ENCODE measurements at regions not wholly inside any gene's neighbourhood (a gene's known extent, or its start where the extent isn't known, plus 50 kb on each side); places are given as distances from the start of the nearest gene placed in this dataset.

- H3K79me1 ChIP-seq (ENCODE audit: low read length): no peaks in the 10 kb centered on the region
- no peaks in the 10 kb centered on the region for H3K27me3 ChIP-seq (ENCODE audit: insufficient read depth, low read length, poor library complexity)
- H3K23ac ChIP-seq (ENCODE audit: low read length): no peak overlapping the region
- H2AK5ac ChIP-seq (ENCODE audit: low read length): no peak overlapping the region
- H3K79me2 ChIP-seq (ENCODE audit: control insufficient read depth, insufficient read depth, low read length): no peaks in the 10 kb centered on the region
- no peak overlapping the region for H3K9ac ChIP-seq (ENCODE audit: low read length)
- H3K4ac ChIP-seq (ENCODE audit: low read depth, low read length): no peak overlapping the region
- no peak overlapping the region for H2BK120ac ChIP-seq (ENCODE audit: low read depth, low read length)
- H3K18ac ChIP-seq (ENCODE audit: low read length): no peak overlapping the region
- no peak overlapping the region for H4K8ac ChIP-seq (ENCODE audit: low read depth, low read length)
- no peaks in the 10 kb centered on the region for H3K36me3 ChIP-seq (ENCODE audit: control insufficient read depth, insufficient read depth, low read length)
- no peak overlapping the region for H2BK5ac ChIP-seq (ENCODE audit: low read length)
- no peak overlapping the region for H3K27ac ChIP-seq (ENCODE audit: low read depth, low read length)
- peak; percentile 16 for DNase-seq
- no peak overlapping the region for H3K4me3 ChIP-seq (ENCODE audit: low read length)
- no peaks in the 10 kb centered on the region for H3K4me1 ChIP-seq (ENCODE audit: control insufficient read depth, low read depth, low read length)
- H2BK15ac ChIP-seq (replicated peaks; ENCODE audit: low read depth): no peak overlapping the region
- H3K4me2 ChIP-seq (ENCODE audit: low read length): no peak overlapping the region
- H3K56ac ChIP-seq (ENCODE audit: low read length): no peak overlapping the region
- no peak overlapping the region for H4K5ac ChIP-seq (ENCODE audit: low read length)
- WGBS (ENCODE audit: extremely low coverage, insufficient coverage, low lambda C conversion rate): no CpG with 5 or more reads among the region's 3 CpGs
Observed at GRCh38 chr6:140062043-140063020, 687.9 kb upstream of the CITED2 start.

- no peak overlapping the region for H3K56ac ChIP-seq (ENCODE audit: low read length)
- DNase-seq: peak; percentile 29
- no peak overlapping the region for H3K27ac ChIP-seq (ENCODE audit: low read depth, low read length)
- H3K9ac ChIP-seq (ENCODE audit: low read length): no peak overlapping the region
- H3K23ac ChIP-seq (ENCODE audit: low read length): no peak overlapping the region
- no peaks in the 10 kb centered on the region for H3K4me1 ChIP-seq (ENCODE audit: control insufficient read depth, low read depth, low read length)
- H2BK15ac ChIP-seq (replicated peaks; ENCODE audit: low read depth): no peak overlapping the region
- no peaks in the 10 kb centered on the region for H3K36me3 ChIP-seq (ENCODE audit: control insufficient read depth, insufficient read depth, low read length)
- H2BK120ac ChIP-seq (ENCODE audit: low read depth, low read length): no peak overlapping the region
- H3K4ac ChIP-seq (ENCODE audit: low read depth, low read length): no peak overlapping the region
- H3K27me3 ChIP-seq (ENCODE audit: insufficient read depth, low read length, poor library complexity): no peaks in the 10 kb centered on the region
- H3K4me3 ChIP-seq (ENCODE audit: low read length): no peak overlapping the region
- no CpG with 5 or more reads among the region's 5 CpGs for WGBS (ENCODE audit: extremely low coverage, insufficient coverage, low lambda C conversion rate)
- H3K18ac ChIP-seq (ENCODE audit: low read length): no peak overlapping the region
- no peaks in the 10 kb centered on the region for H3K79me1 ChIP-seq (ENCODE audit: low read length)
- no peak overlapping the region for H4K5ac ChIP-seq (ENCODE audit: low read length)
- no peak overlapping the region for H2BK5ac ChIP-seq (ENCODE audit: low read length)
- H3K4me2 ChIP-seq (ENCODE audit: low read length): no peak overlapping the region
- H4K8ac ChIP-seq (ENCODE audit: low read depth, low read length): no peak overlapping the region
- no peaks in the 10 kb centered on the region for H3K79me2 ChIP-seq (ENCODE audit: control insufficient read depth, insufficient read depth, low read length)
- no peak overlapping the region for H2AK5ac ChIP-seq (ENCODE audit: low read length)
Observed at GRCh38 chr6:140061110-140062042, 686.9 kb upstream of the CITED2 start.

DNA sequence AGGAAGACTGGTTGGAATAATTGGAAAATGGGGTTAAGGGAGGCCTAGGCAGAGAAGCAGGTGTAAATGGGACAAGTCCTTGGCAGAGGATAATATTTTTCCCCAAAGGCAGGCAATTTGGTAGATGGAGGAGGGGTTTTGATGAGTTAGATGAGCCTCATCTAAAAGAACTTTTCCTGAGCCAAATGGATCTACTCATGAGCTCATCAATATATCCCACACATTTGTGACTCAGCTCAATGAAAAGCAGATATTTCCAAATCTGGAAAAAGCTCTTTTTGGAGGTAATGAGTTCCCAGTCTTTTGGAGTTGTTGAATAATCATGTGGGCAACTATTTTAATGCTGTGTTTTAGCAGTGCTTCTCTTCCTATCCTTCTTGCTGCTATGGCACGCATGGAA is 685.5 kb upstream of the CITED2 start:
- no peak overlapping the region for H2BK15ac ChIP-seq (replicated peaks; ENCODE audit: low read depth)
- WGBS (ENCODE audit: extremely low coverage, insufficient coverage, low lambda C conversion rate): no CpG with 5 or more reads among the region's 1 CpG
- no peak for DNase-seq

DNA sequence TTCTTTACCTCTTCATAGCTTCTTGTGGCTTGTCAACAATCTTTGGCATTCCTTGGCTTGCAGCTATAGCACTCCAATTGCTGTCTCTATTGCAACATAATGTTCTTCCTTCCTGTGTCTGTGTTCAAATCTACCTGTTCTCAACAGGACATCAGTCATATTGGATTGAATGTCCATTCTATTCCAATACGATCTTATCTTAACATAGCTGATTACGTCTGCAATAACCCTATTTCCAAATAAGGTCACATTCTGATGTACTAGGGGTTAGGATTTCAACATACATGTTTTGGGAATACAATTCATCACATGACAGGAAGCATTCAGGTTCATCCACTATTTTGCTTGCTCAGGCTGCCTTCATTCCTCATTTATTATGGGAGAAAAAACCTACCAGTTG is 684.4 kb upstream of the CITED2 start:
- H2BK120ac ChIP-seq (ENCODE audit: low read depth, low read length): no peak overlapping the region
- no peaks in the 10 kb centered on the region for H3K79me2 ChIP-seq (ENCODE audit: control insufficient read depth, insufficient read depth, low read length)
- H3K4ac ChIP-seq (ENCODE audit: low read depth, low read length): no peak overlapping the region
- no peak overlapping the region for H4K8ac ChIP-seq (ENCODE audit: low read depth, low read length)
- no peak overlapping the region for H2BK5ac ChIP-seq (ENCODE audit: low read length)
- no peaks in the 10 kb centered on the region for H3K4me1 ChIP-seq (ENCODE audit: control insufficient read depth, low read depth, low read length)
- no peak overlapping the region for H3K18ac ChIP-seq (ENCODE audit: low read length)
- no peak overlapping the region for H4K5ac ChIP-seq (ENCODE audit: low read length)
- H3K36me3 ChIP-seq (ENCODE audit: control insufficient read depth, insufficient read depth, low read length): no peaks in the 10 kb centered on the region
- H3K4me3 ChIP-seq (ENCODE audit: low read length): no peak overlapping the region
- no peak overlapping the region for H3K23ac ChIP-seq (ENCODE audit: low read length)
- H2AK5ac ChIP-seq (ENCODE audit: low read length): no peak overlapping the region
- no peak overlapping the region for H3K56ac ChIP-seq (ENCODE audit: low read length)
- no peaks in the 10 kb centered on the region for H3K27me3 ChIP-seq (ENCODE audit: insufficient read depth, low read length, poor library complexity)
- no peaks in the 10 kb centered on the region for H3K79me1 ChIP-seq (ENCODE audit: low read length)
- whole genome bisulfite sequencing (ENCODE audit: extremely low coverage, insufficient coverage, low lambda C conversion rate): no CpG with 5 or more reads among the region's 2 CpGs
- no peak overlapping the region for H3K27ac ChIP-seq (ENCODE audit: low read depth, low read length)
- DNase-seq: peak; percentile 15
- H2BK15ac ChIP-seq (replicated peaks; ENCODE audit: low read depth): no peak overlapping the region
- no peak overlapping the region for H3K4me2 ChIP-seq (ENCODE audit: low read length)
- H3K9ac ChIP-seq (ENCODE audit: low read length): no peak overlapping the region

More for the DNA sequence above, 685.5 kb upstream of the CITED2 start:
- no peak overlapping the region for H2AK5ac ChIP-seq (ENCODE audit: low read length)
- H2BK5ac ChIP-seq (ENCODE audit: low read length): no peak overlapping the region
- no peak overlapping the region for H3K27ac ChIP-seq (ENCODE audit: low read depth, low read length)
- H3K79me1 ChIP-seq (ENCODE audit: low read length): no peaks in the 10 kb centered on the region
- no peak overlapping the region for H3K4ac ChIP-seq (ENCODE audit: low read depth, low read length)
- H3K79me2 ChIP-seq (ENCODE audit: control insufficient read depth, insufficient read depth, low read length): no peaks in the 10 kb centered on the region
- H3K23ac ChIP-seq (ENCODE audit: low read length): no peak overlapping the region
- no peak overlapping the region for H3K9ac ChIP-seq (ENCODE audit: low read length)
- H4K8ac ChIP-seq (ENCODE audit: low read depth, low read length): no peak overlapping the region
- no peak overlapping the region for H4K5ac ChIP-seq (ENCODE audit: low read length)
- H3K27me3 ChIP-seq (ENCODE audit: insufficient read depth, low read length, poor library complexity): no peaks in the 10 kb centered on the region
- no peak overlapping the region for H3K4me2 ChIP-seq (ENCODE audit: low read length)
- no peak overlapping the region for H3K4me3 ChIP-seq (ENCODE audit: low read length)
- no peaks in the 10 kb centered on the region for H3K4me1 ChIP-seq (ENCODE audit: control insufficient read depth, low read depth, low read length)
- no peaks in the 10 kb centered on the region for H3K36me3 ChIP-seq (ENCODE audit: control insufficient read depth, insufficient read depth, low read length)
- H2BK120ac ChIP-seq (ENCODE audit: low read depth, low read length): no peak overlapping the region
- no peak overlapping the region for H3K18ac ChIP-seq (ENCODE audit: low read length)
- no peak overlapping the region for H3K56ac ChIP-seq (ENCODE audit: low read length)

GRCh38 chr6:140052736-140053729 is 678.6 kb upstream of the CITED2 start:
- Histone ChIP-seq H3K18ac (ENCODE audit: low read length) (no peak overlapping the region), H3K9ac (ENCODE audit: low read length) (no peak overlapping the region), H4K8ac (ENCODE audit: low read depth, low read length) (no peak overlapping the region), H3K4ac (ENCODE audit: low read depth, low read length) (no peak overlapping the region), H2AK5ac (ENCODE audit: low read length) (no peak overlapping the region), H2BK15ac (replicated peaks; ENCODE audit: low read depth) (no peak overlapping the region), H3K4me3 (ENCODE audit: low read length) (no peak overlapping the region), H4K5ac (ENCODE audit: low read length) (no peak overlapping the region), H3K27ac (ENCODE audit: low read depth, low read length) (no peak overlapping the region), H3K79me1 (ENCODE audit: low read length) (no peaks in the 10 kb centered on the region), H3K79me2 (ENCODE audit: control insufficient read depth, insufficient read depth, low read length) (no peaks in the 10 kb centered on the region), H3K23ac (ENCODE audit: low read length) (no peak overlapping the region), H2BK120ac (ENCODE audit: low read depth, low read length) (no peak overlapping the region), H3K56ac (ENCODE audit: low read length) (no peak overlapping the region), H3K4me1 (ENCODE audit: control insufficient read depth, low read depth, low read length) (no peaks in the 10 kb centered on the region), H3K27me3 (ENCODE audit: insufficient read depth, low read length, poor library complexity) (no peaks in the 10 kb centered on the region), H2BK5ac (ENCODE audit: low read length) (no peak overlapping the region), H3K36me3 (ENCODE audit: control insufficient read depth, insufficient read depth, low read length) (no peaks in the 10 kb centered on the region), H3K4me2 (ENCODE audit: low read length) (no peak overlapping the region)
- WGBS (ENCODE audit: extremely low coverage, insufficient coverage, low lambda C conversion rate): no CpG with 5 or more reads among the region's 6 CpGs
- peak; percentile 52 for DNase-seq

All from mesendoderm (in vitro differentiated cells).